ENCODE measurements at regions not wholly inside any gene's neighbourhood (a gene's known extent, or its start where the extent isn't known, plus 50 kb on each side); places are given as distances from the start of the nearest gene placed in this dataset.
A peak's percentile ranks its signal among the peaks of the same experiment; 100 is the strongest.

- TF ChIP-seq, protein P1, sequence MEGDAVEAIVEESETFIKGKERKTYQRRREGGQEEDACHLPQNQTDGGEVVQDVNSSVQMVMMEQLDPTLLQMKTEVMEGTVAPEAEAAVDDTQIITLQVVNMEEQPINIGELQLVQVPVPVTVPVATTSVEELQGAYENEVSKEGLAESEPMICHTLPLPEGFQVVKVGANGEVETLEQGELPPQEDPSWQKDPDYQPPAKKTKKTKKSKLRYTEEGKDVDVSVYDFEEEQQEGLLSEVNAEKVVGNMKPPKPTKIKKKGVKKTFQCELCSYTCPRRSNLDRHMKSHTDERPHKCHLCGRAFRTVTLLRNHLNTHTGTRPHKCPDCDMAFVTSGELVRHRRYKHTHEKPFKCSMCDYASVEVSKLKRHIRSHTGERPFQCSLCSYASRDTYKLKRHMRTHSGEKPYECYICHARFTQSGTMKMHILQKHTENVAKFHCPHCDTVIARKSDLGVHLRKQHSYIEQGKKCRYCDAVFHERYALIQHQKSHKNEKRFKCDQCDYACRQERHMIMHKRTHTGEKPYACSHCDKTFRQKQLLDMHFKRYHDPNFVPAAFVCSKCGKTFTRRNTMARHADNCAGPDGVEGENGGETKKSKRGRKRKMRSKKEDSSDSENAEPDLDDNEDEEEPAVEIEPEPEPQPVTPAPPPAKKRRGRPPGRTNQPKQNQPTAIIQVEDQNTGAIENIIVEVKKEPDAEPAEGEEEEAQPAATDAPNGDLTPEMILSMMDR (IDR thresholded peaks at IDR 0.05) = peak; percentile 25; the same call in 1 of the 2 replicates
- TF ChIP-seq POLR2AphosphoS5 (IDR thresholded peaks at IDR 0.05; ENCODE audit: low read depth, low read length) = no peak
- TF ChIP-seq SIN3A (IDR thresholded peaks at IDR 0.05; ENCODE audit: borderline replicate concordance, insufficient read depth, low read depth, low read length) = no peak
- TF ChIP-seq, protein P2, sequence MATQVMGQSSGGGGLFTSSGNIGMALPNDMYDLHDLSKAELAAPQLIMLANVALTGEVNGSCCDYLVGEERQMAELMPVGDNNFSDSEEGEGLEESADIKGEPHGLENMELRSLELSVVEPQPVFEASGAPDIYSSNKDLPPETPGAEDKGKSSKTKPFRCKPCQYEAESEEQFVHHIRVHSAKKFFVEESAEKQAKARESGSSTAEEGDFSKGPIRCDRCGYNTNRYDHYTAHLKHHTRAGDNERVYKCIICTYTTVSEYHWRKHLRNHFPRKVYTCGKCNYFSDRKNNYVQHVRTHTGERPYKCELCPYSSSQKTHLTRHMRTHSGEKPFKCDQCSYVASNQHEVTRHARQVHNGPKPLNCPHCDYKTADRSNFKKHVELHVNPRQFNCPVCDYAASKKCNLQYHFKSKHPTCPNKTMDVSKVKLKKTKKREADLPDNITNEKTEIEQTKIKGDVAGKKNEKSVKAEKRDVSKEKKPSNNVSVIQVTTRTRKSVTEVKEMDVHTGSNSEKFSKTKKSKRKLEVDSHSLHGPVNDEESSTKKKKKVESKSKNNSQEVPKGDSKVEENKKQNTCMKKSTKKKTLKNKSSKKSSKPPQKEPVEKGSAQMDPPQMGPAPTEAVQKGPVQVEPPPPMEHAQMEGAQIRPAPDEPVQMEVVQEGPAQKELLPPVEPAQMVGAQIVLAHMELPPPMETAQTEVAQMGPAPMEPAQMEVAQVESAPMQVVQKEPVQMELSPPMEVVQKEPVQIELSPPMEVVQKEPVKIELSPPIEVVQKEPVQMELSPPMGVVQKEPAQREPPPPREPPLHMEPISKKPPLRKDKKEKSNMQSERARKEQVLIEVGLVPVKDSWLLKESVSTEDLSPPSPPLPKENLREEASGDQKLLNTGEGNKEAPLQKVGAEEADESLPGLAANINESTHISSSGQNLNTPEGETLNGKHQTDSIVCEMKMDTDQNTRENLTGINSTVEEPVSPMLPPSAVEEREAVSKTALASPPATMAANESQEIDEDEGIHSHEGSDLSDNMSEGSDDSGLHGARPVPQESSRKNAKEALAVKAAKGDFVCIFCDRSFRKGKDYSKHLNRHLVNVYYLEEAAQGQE (IDR thresholded peaks at IDR 0.05; ENCODE audit: insufficient read depth in 1 of 2, low read depth in 2 of 2, low read length in 1 of 2) = no peak
- no peak for TF ChIP-seq TCF7L2 (IDR thresholded peaks at IDR 0.05; ENCODE audit: low read depth, low read length)
Observed at GRCh38 chr6:85372188-85372914, 77.5 kb upstream of the NT5E start.
